Esophagus squamous epithelium (tissue), 5 donors: ENCODE measurements at regions not wholly inside any gene's neighbourhood (a gene's known extent, or its start where the extent isn't known, plus 50 kb on each side); places are given as distances from the start of the nearest gene placed in this dataset.

ENCODE experiments used
- DNase-seq: peaks from one replicate; lab custom pipeline; 2025; lab: John Stamatoyannopoulos, UW
- H3K27ac ChIP-seq, 4 donors: fragments of 200-600 bp; sonication (generic); one replicate each; pipeline ENCODE4 v1.5.1; 2016 to 2019; ENCODE audit warnings: mild to moderate bottlenecking in 1 of 4
- H3K27me3 ChIP-seq, 4 donors: fragments of 200-600 bp; sonication (generic); 1 replicate in 3 of 4; 2 replicates in 1 of 4; pipeline versions ENCODE4 v1.5.1 to v1.6.0; 2017 to 2021; ENCODE audit warnings: antibody characterized with exemption in 1 of 4
- H3K36me3 ChIP-seq, 3 donors: fragments of 200-600 bp; sonication (generic); one replicate each; pipeline ENCODE4 v1.5.1; 2016 to 2019
- H3K4me1 ChIP-seq, 3 donors: fragments of 200-600 bp; sonication (generic); one replicate each; pipeline ENCODE4 v1.5.1; 2017 to 2019
- H3K4me3 ChIP-seq, 4 donors: fragments of 200-600 bp; sonication (generic); 1 replicate in 3 of 4; 2 replicates in 1 of 4; pipeline ENCODE4 v1.5.1; 2016 to 2019; ENCODE audit warnings: mild to moderate bottlenecking in 2 of 4, moderate library complexity in 1 of 4
- H3K9me3 ChIP-seq, 3 donors: fragments of 200-600 bp; sonication (generic); one replicate each; pipeline ENCODE4 v1.5.1; 2016 to 2019
- POLR2A ChIP-seq, 4 donors: fragments of 450-650 bp; IDR thresholded peaks; one replicate each; pipeline ENCODE4 v1.6.1; 2017; ENCODE audit warnings: antibody characterized with exemption in 4 of 4, mild to moderate bottlenecking in 4 of 4, moderate library complexity in 3 of 4
- WGBS, 2 donors: methylation state at CpG; one replicate each; pipeline ENCODE4 v1.1.5; 2018; 5-methylcytosine and 5-hydroxymethylcytosine counted together
- intact Hi-C: fragments of 100-400 bp; cut with DNase I; formaldehyde crosslinking; loops from one replicate; pipeline ENCODE4 v1.15.0; 2022
- TF ChIP-seq, protein P1 (sequence below), 6 experiments: fragments of 450-650 bp in 4 of 6; fragments of 200-600 bp in 2 of 6; sonication (generic) in 2 of 6; IDR thresholded peaks; one replicate each; pipeline ENCODE4 v1.5.1; 2016 to 2019; ENCODE audit warnings: antibody characterized with exemption in 6 of 6, mild to moderate bottlenecking in 4 of 6, moderate library complexity in 4 of 6
- donor health status: DM: yes; HTN: yes; CAD: no.

- H3K36me3 ChIP-seq: no peaks in the 10 kb centered on the region
- TF ChIP-seq, protein P1, sequence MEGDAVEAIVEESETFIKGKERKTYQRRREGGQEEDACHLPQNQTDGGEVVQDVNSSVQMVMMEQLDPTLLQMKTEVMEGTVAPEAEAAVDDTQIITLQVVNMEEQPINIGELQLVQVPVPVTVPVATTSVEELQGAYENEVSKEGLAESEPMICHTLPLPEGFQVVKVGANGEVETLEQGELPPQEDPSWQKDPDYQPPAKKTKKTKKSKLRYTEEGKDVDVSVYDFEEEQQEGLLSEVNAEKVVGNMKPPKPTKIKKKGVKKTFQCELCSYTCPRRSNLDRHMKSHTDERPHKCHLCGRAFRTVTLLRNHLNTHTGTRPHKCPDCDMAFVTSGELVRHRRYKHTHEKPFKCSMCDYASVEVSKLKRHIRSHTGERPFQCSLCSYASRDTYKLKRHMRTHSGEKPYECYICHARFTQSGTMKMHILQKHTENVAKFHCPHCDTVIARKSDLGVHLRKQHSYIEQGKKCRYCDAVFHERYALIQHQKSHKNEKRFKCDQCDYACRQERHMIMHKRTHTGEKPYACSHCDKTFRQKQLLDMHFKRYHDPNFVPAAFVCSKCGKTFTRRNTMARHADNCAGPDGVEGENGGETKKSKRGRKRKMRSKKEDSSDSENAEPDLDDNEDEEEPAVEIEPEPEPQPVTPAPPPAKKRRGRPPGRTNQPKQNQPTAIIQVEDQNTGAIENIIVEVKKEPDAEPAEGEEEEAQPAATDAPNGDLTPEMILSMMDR (IDR thresholded peaks at IDR 0.05): no peak
- TF ChIP-seq POLR2A (IDR thresholded peaks at IDR 0.05): no peak
- no peak for DNase-seq
- no peaks in the 10 kb centered on the region for H3K9me3 ChIP-seq
- intact Hi-C loops: no loop called here
- peaks cover 0 to 60% (median 0%) of the 10 kb centered on the region in 4 donors for H3K27me3 ChIP-seq
- no peak overlapping the region for H3K4me3 ChIP-seq
- peaks cover 0 to 5% (median 0%) of the 10 kb centered on the region in 3 donors for H3K4me1 ChIP-seq
- 27 to 34% methylated on average over 10 of the region's 12 CpGs for WGBS, 2 donors
- no peak overlapping the region for H3K27ac ChIP-seq
Measured at GRCh38 chr17:45646288-45646988, 137.7 kb upstream of the CRHR1 start.

- intact Hi-C loops: no loop called here
- 50 to 60% methylated on average over 1 to 4 of the region's 6 CpGs for WGBS, 2 donors
- Histone ChIP-seq H3K9me3 (no peaks in the 10 kb centered on the region), H3K27ac (no peak overlapping the region), H3K36me3 (no peaks in the 10 kb centered on the region), H3K27me3 (peaks cover 0 to 79% (median 0%) of the 10 kb centered on the region in 4 donors), H3K4me1 (peaks cover 0 to 5% (median 0%) of the 10 kb centered on the region in 3 donors), H3K4me3 (no peak overlapping the region)
- DNase-seq: no peak
- TF ChIP-seq, protein P1 (IDR thresholded peaks at IDR 0.05): peak in 3 of 6 experiments; percentile 13 to 56 (median 32)
- TF ChIP-seq POLR2A (IDR thresholded peaks at IDR 0.05): no peak
Measured at GRCh38 chr17:45648642-45649041, 135.5 kb upstream of the CRHR1 start.

DNA sequence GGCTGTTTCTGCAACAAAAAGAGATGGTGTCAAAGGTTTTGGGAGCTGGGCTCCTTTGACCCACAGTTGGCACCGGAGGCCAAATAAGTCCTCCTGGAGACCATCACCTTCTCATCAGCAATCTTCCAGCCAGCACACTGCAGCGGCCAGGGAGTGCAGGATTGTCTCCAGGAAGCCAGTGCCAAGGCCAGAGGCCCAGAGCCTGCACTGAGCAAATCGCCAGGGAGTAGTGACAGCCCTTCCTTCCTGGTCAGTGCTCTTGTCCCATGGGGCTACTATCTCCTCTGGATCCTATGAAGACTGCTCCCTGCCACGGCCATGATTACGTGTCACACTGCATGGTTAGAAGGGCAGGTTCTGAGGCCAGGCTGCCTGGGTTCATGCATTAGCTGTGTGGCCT is 134.3 kb upstream of the CRHR1 start:
- no peak for DNase-seq
- intact Hi-C loops: no loop called here
- 70 to 79% methylated on average over 2 to 4 of the region's 5 CpGs for WGBS, 2 donors

GRCh38 chr17:45650561-45650960 is 133.6 kb upstream of the CRHR1 start:
- intact Hi-C loops: no loop called here
- no peak for TF ChIP-seq POLR2A (IDR thresholded peaks at IDR 0.05)
- TF ChIP-seq, protein P1 (IDR thresholded peaks at IDR 0.05): no peak
- 63 to 79% methylated on average over 3 to 10 of the region's 10 CpGs for WGBS, 2 donors
- Histone ChIP-seq H3K9me3 (no peaks in the 10 kb centered on the region), H3K27me3 (peaks cover 0 to 80% (median 0%) of the 10 kb centered on the region in 4 donors), H3K4me3 (no peak overlapping the region), H3K36me3 (no peaks in the 10 kb centered on the region), H3K4me1 (peaks cover 0 to 5% (median 0%) of the 10 kb centered on the region in 3 donors), H3K27ac (no peak overlapping the region)
- no peak for DNase-seq

More for the DNA sequence above, 134.3 kb upstream of the CRHR1 start:
- H3K4me3 ChIP-seq: no peak overlapping the region
- H3K27ac ChIP-seq: no peak overlapping the region
- peaks cover 0 to 5% (median 0%) of the 10 kb centered on the region in 3 donors for H3K4me1 ChIP-seq
- H3K27me3 ChIP-seq: peaks cover 0 to 88% (median 0%) of the 10 kb centered on the region in 4 donors
- TF ChIP-seq POLR2A (IDR thresholded peaks at IDR 0.05): no peak
- TF ChIP-seq, protein P1 (IDR thresholded peaks at IDR 0.05): no peak
- H3K9me3 ChIP-seq: no peaks in the 10 kb centered on the region
- no peaks in the 10 kb centered on the region for H3K36me3 ChIP-seq

DNA sequence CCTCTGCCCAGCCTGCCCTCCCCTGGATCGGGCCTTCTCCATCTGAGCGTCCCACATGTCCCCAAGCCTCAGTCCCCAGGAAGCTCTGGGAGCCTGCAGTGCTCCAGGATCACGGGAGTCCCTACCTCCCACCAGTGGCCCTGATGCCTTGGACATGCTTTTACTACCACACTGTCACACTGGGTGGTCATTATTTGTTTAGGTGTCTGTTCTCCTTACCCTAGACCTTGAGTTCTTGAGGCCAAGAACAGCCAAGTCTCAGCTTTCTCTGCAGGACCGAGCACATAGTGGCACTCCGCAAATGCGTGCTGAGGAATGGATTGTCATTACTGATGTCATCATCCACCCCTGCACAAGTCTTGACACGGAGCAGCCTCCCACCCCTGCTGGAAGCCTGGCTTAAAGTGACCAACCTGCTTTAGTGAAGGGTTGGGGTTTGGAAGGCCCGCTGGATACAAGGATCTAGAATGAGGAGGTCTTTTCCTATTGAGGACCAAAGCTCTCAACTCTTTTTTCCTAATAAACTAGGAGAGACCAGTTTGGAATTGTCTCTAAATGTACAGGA is 132.9 kb upstream of the CRHR1 start:
- Histone ChIP-seq H3K9me3 (no peaks in the 10 kb centered on the region), H3K36me3 (no peaks in the 10 kb centered on the region), H3K4me3 (no peak overlapping the region), H3K27ac (no peak overlapping the region), H3K4me1 (peaks cover 0 to 5% (median 0%) of the 10 kb centered on the region in 3 donors), H3K27me3 (peaks cover 0 to 79% (median 0%) of the 10 kb centered on the region in 4 donors)
- WGBS, 2 donors: 66 to 67% methylated on average over 8 of the region's 8 CpGs
- DNase-seq: no peak
- TF ChIP-seq, protein P1 (IDR thresholded peaks at IDR 0.05): no peak
- TF ChIP-seq POLR2A (IDR thresholded peaks at IDR 0.05): no peak
- intact Hi-C loops: no loop called here
